ENCODE measurements at regions not wholly inside any gene's neighbourhood (a gene's known extent, or its start where the extent isn't known, plus 50 kb on each side); places are given as distances from the start of the nearest gene placed in this dataset.

DNA sequence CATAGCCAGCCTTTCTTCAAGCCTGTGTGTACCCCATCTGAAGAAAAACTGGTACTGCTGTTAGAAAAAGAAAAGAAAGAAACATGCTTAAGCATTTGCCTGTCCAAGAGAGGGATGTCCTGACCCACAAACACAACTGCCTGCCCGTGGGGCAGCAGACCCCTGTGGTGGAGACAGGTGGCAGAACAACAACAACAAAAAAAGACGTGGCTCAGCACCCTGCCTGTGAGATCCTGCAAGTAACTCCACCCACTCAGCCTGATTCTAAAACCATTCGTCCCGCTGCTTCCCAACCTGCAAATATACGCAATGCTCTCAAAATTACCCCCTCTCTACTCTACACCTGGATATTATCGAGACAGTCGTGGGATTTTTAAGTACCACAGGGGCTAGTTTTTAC lies 64.9 kb upstream of the ZDHHC17 start:
- TF ChIP-seq, protein P1, sequence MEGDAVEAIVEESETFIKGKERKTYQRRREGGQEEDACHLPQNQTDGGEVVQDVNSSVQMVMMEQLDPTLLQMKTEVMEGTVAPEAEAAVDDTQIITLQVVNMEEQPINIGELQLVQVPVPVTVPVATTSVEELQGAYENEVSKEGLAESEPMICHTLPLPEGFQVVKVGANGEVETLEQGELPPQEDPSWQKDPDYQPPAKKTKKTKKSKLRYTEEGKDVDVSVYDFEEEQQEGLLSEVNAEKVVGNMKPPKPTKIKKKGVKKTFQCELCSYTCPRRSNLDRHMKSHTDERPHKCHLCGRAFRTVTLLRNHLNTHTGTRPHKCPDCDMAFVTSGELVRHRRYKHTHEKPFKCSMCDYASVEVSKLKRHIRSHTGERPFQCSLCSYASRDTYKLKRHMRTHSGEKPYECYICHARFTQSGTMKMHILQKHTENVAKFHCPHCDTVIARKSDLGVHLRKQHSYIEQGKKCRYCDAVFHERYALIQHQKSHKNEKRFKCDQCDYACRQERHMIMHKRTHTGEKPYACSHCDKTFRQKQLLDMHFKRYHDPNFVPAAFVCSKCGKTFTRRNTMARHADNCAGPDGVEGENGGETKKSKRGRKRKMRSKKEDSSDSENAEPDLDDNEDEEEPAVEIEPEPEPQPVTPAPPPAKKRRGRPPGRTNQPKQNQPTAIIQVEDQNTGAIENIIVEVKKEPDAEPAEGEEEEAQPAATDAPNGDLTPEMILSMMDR (IDR thresholded peaks at IDR 0.05; ENCODE audit: low read depth, low read length), result no peak
- Histone ChIP-seq H3K4me1 (no peaks in the 10 kb centered on the region), H3K36me3 (no peaks in the 10 kb centered on the region), H3K9me3 (no peaks in the 10 kb centered on the region), H3K27me3 (peaks cover 13% of the 10 kb centered on the region), H3K4me3 (ENCODE audit: low read depth, low read length) (no peak overlapping the region)
- DNase-seq, result no peak

DNA sequence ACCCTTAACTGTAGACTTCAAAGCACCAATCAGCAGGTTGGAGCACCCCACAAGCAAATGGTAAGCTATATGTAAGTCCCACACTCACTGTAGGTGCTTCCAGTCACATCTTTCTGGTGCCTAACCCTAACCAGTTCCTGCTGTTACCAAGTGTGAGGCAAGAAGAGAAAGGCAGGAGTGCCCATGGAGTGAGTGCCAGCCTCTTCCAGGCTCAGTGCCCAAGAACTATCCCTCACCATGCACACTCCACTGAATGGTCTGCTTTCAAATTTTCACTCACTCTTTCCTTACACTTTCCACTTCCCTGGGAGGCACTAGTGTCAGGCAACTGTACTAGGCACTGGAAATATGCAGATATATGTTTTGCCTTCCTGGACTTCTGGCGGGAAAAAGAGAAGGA lies 62.2 kb upstream of the ZDHHC17 start:
- no peaks in the 10 kb centered on the region for H3K4me1 ChIP-seq
- H3K9me3 ChIP-seq, result no peaks in the 10 kb centered on the region
- TF ChIP-seq, protein P1 (IDR thresholded peaks at IDR 0.05; ENCODE audit: low read depth, low read length), result no peak
- H3K36me3 ChIP-seq, result no peaks in the 10 kb centered on the region
- H3K27me3 ChIP-seq, result peaks cover 13% of the 10 kb centered on the region
- no peak for DNase-seq
- H3K4me3 ChIP-seq (ENCODE audit: low read depth, low read length), result no peak overlapping the region

DNA sequence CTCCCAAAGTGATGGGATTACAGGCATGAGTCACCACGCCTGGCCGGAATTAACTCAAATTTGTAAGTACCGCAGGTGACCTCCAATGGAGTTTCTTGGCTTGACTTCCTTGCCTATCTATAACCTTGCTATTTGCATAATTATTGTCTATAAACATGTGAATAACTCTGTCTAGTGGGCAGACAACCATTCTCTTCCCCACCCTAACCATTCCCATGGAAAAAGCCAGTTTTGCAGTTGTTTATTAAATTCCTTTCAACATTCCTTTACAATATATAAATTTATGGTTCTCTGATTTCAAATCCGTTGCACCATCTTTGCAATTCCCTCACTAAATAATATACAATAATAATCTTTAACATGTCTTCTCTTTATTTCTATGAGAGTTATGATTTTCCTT lies 61.0 kb upstream of the ZDHHC17 start:
- peaks cover 13% of the 10 kb centered on the region for H3K27me3 ChIP-seq
- H3K36me3 ChIP-seq, result no peaks in the 10 kb centered on the region
- no peak overlapping the region for H3K4me3 ChIP-seq (ENCODE audit: low read depth, low read length)
- H3K9me3 ChIP-seq, result no peaks in the 10 kb centered on the region
- no peaks in the 10 kb centered on the region for H3K4me1 ChIP-seq
- TF ChIP-seq, protein P1 (IDR thresholded peaks at IDR 0.05; ENCODE audit: low read depth, low read length), result no peak
- DNase-seq, result no peak

DNA sequence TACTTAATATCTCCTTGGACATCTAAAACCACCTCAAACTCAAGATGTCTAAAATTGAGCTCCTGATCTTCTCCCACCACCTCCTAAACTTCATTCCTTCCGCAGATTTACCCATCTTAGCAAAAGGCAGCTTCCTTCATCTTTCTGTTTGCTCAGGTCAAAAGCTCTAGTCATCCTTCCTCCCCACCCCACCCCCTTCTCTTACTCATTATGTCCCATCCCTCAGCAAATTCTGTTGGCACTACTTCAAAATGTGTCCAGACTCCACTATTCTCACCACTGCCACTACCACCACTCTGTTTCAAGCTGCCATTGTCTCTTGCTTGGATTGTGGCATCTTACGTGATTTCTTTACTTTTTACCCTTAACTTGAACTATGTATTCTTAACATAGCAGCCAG lies 59.2 kb upstream of the ZDHHC17 start:
- Histone ChIP-seq H3K4me3 (ENCODE audit: low read depth, low read length) (no peak overlapping the region), H3K36me3 (no peaks in the 10 kb centered on the region), H3K4me1 (no peaks in the 10 kb centered on the region), H3K9me3 (no peaks in the 10 kb centered on the region), H3K27me3 (peaks cover 7% of the 10 kb centered on the region)
- TF ChIP-seq, protein P1 (IDR thresholded peaks at IDR 0.05; ENCODE audit: low read depth, low read length), result no peak
- DNase-seq, result no peak

DNA sequence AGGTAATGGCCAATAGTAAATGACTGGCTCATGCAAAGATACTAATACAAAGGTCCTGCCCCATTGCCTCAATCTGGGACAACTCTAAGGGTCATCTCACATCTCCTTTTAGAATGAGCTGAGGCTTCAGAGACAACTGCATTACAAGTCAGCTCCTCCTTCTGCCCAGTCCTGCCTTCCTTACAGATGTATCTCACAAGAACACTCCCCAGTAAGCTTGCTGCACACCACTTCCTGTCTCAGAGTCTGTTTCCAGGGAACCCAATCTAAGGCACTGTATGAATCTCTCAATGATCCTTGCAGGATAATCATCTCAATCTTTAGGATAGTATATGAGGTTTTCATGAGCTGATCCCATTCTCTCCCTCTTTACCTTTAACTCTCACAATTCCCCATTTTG lies 57.8 kb upstream of the ZDHHC17 start:
- no peak overlapping the region for H3K4me3 ChIP-seq (ENCODE audit: low read depth, low read length)
- H3K36me3 ChIP-seq, result no peaks in the 10 kb centered on the region
- peaks cover 6% of the 10 kb centered on the region for H3K27me3 ChIP-seq
- no peak for DNase-seq
- no peaks in the 10 kb centered on the region for H3K4me1 ChIP-seq
- TF ChIP-seq, protein P1 (IDR thresholded peaks at IDR 0.05; ENCODE audit: low read depth, low read length), result no peak
- H3K9me3 ChIP-seq, result no peaks in the 10 kb centered on the region

DNA sequence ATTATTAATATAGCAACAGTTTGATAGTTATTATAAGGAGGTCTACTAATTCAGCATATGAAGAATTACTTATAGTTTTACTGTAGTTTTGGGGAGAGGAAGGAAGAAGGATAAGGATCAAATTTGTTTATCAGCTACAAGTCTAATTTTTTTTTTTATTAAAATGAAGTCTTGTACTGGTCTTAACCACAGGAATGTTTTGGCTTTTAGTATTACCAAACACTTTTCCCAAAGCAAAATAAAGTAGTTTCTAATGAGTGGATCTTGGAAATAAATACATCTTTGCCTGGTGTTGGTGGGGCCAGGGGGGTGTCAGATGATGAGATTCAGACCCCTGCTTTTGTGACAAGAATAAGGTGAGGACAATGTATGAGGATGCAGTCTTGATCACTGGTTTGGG lies 57.2 kb upstream of the ZDHHC17 start:
- Histone ChIP-seq H3K36me3 (no peaks in the 10 kb centered on the region), H3K9me3 (no peaks in the 10 kb centered on the region)
- TF ChIP-seq, protein P1 (IDR thresholded peaks at IDR 0.05; ENCODE audit: low read depth, low read length), result no peak

More for the DNA sequence above, 57.2 kb upstream of the ZDHHC17 start:
- H3K27me3 ChIP-seq, result peaks cover 4% of the 10 kb centered on the region
- no peak for DNase-seq
- no peak overlapping the region for H3K4me3 ChIP-seq (ENCODE audit: low read depth, low read length)
- no peaks in the 10 kb centered on the region for H3K4me1 ChIP-seq
